C1 segment of cervical spinal cord (tissue), 14 donors: ENCODE measurements at regions not wholly inside any gene's neighbourhood (a gene's known extent, or its start where the extent isn't known, plus 50 kb on each side); places are given as distances from the start of the nearest gene placed in this dataset.
"Not testable (repeated sequence)": the region's sequence is repeated elsewhere in the genome, so short reads cannot be mapped to it uniquely, and the experiment has no call there.

ENCODE experiments used
- DNase-seq, 14 donors: peaks; one replicate each; lab custom pipeline; 2025; lab: John Stamatoyannopoulos, UW

DNA sequence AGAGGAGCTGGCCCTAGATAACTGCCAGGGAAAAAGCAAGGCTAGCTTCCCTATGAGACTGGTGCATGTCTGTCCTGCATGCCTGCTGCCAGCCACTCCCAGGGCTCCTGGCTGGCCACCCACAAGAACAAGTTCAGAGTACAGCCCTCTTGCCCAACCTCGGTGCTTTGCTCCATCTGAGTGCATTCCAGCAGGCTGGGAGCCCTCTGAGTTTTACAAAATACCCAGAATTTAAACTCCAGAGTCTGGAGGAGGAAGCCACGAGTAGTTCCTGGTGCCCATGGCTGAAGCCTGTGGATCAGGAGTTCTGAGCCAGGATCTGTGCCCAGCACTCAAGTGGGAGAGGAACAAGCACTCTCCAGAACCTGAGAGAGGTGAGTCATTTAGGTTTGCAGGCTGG lies 111.6 kb downstream of the MAGEE2 start:
- no peak for DNase-seq

- DNase-seq = no peak
Observed at GRCh38 chrX:75655627-75656026, 129.4 kb downstream of the MAGEE2 start.

DNA sequence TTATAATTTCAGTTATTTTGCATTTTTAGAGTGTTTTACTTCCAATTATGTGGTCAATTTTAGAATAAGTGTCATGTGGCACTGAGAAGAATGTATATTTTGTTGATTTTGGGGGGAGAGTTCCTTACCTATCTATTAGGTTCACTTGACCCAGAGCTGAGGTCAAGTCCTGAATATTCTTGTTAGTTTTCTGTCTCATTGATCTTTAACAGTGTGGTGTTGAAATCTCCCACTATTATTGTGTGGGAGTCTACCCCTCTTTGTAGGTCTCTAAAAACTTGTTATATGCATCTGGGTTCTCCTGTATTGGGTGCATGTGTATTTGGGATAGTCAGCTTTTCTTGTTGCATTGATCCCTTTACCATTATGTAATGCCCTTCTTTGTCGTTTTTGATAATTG lies 127.0 kb upstream of the ZDHHC15 start:
- DNase-seq = no peak

DNA sequence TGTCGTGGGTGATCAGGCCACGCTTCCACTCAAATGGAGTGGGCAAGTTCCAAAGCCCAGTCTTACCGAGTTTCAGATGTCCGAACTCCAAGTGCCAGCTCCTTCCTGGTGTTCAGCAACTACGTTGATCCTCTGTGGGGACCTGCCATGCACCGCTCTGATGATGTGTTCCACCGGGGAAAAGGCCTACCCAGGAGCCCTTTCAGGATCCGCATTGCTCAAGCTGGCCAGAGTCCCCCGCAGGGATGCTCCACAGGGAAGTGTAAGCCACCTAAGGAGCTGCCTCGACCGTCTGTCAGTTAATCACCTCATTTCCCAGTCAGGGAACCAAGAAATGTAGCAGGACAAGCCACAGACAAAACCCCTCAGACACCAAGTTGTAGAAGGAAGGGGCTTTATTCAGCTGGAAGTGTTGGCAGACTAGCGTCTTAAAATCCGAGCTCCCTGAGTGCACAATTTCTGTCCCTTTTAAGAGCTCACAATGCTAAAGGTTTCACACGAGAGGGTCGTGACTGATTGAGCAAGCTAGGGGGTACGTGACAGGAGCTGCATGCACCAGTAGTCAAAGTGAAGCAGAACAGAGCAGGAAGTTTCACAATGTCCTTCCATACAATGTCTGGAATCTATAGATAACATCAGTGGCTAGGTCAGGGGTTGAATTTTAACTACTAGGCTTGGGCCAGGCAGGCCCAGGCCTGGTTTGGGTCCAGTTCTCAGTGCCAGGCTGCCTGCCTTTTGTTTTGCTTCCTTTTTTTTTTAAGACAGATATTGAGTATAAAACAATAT lies 126.2 kb upstream of the ZDHHC15 start:
- no peak for DNase-seq

DNA sequence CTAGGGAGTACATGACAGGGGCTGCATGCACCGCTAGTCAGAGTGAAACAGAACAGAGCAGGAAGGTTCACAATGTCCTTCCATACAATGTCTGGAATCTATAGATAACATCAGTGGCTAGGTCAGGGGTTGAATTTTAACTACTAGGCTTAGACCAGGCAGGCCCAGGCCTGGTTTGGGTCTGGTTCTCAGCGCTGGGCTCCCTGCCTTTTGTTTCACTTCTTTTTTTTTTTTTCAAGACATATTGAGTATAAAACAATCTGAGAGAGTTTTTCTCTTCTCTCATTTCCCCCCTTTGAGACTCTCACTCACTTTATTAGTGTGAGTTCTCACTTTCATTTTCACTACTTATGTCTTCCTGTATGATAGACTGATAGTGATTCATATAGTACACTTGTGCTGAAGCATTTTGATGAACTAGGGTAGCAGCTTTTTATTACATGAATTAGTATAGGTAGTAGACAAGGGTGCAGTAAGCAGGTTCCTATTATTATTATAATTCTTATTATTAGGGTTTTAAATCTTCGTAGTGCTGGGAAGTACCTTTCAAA lies 120.0 kb upstream of the ZDHHC15 start:
- DNase-seq = no peak

GRCh38 chrX:75638332-75638731 lies 115.5 kb upstream of the ZDHHC15 start:
- DNase-seq = no peak

- no peak for DNase-seq
Observed at GRCh38 chrX:75625232-75625631, 102.4 kb upstream of the ZDHHC15 start.

- no peak for DNase-seq
Observed at GRCh38 chrX:75623535-75623934, 100.7 kb upstream of the ZDHHC15 start.

DNA sequence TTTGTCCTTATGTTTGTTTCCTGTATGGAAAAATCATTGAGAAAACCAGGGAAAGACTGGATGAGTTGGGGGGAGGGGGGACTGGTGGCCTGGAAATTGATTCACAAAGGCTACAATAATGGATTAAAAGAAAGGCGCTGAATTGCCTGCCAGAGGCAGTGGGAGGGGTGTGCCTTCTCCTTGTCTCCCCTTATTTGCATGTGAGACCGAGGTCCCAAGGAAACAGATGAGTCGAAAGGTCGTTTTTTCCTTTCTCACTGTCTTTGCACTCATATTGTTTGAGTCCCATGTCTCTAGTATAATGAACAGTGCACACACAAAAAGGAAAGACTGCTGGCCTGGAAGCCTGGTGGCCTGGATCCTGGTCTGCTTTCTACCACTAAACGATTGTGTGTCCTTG lies 86.6 kb upstream of the ZDHHC15 start:
- DNase-seq = no peak

DNA sequence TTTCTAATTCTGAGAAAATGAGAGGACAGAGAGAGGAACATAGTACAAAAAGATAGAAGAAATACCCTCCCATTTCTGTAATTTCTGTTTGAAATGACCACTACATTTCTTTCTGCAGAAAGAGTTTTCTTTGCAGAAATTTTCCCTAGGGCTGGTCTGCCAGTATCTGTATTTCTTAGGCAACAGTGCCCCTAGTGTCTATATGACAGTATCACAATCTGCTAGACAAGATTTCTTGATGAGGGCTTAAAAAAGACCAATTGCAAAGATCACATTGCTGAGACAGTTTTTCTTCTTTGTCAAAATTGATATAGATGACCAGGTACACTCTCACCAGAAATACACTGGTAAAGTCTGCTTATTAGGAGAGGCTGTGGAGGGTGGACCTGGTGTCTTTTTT lies 81.0 kb upstream of the ZDHHC15 start:
- DNase-seq = peak in 2 of 14 donors; percentile 0 to 8

- not testable (repeated sequence) for DNase-seq
Observed at GRCh38 chrX:75602022-75602421, 79.2 kb upstream of the ZDHHC15 start.

DNA sequence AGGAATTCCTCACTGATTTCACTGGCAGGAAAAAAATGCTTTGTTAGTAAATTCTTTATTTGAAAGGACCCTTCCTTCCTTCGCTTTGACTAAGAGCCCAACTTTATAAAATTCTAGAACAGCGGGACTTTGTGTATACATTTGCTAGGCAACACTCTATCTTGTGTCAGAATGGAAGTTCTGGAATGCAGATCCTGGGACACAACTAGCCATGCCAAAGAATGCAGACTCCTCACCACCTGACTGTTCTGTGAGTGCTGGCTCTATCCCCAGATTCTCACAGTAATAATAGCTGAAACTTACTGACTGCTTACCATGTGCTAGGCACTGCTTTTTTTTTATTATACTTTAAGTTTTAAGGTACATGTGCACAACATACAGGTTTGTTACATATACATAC lies 73.3 kb upstream of the ZDHHC15 start:
- DNase-seq = peak in 3 of 14 donors; percentile 0 to 7 (median 0)

GRCh38 chrX:75593186-75593585 lies 70.3 kb upstream of the ZDHHC15 start:
- peak in 1 of 14 donors; percentile 23 for DNase-seq

DNA sequence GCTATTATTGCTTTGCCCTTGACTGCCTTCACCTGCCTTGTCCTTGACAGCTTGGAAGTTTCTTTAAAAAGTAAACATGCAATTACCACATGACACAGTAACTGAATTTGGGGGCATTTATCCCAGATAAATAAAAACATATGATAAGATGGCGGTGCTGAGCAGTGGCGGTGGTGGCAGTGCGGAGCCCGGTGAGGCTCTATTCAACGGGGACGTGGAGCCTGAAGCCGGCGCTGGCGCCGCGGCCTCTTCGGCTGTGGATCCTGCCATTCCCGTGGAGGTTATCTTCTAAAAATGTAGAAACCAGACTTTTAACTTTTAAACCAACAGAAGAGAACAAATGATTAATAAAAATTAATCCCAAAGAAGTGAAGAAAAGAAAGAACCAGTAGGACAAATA lies 59.7 kb upstream of the ZDHHC15 start:
- no peak for DNase-seq
